Kidney (tissue), 13 donors: ENCODE measurements at regions not wholly inside any gene's neighbourhood (a gene's known extent, or its start where the extent isn't known, plus 50 kb on each side); places are given as distances from the start of the nearest gene placed in this dataset.

ENCODE experiments used
- DNase-seq, 5 donors: peaks; one replicate each; pipeline ENCODE4 v3.0.0-alpha.2; 2013 to 2020
- FAIRE-seq: peaks from 2 replicates; lab custom pipeline; 2012; peaks lifted over from hg19 to GRCh38; lab: Jason Lieb, UNC
- H3K27ac ChIP-seq, 2 donors: one replicate each; pipeline ENCODE4 v1.7.0; 2013; ENCODE audit warnings: low read depth in 2 of 2, low read length in 2 of 2, inconsistent platforms in 1 of 2
- H3K27me3 ChIP-seq: one replicate; pipeline ENCODE4 v1.7.1; 2013; ENCODE audit warnings: low read length, inconsistent platforms; ENCODE audit not compliant: control insufficient read depth, insufficient read depth
- H3K36me3 ChIP-seq, 3 donors: one replicate each; pipeline versions ENCODE4 v1.7.0 to v1.7.1; 2013; ENCODE audit warnings: low read length in 3 of 3, control low read depth in 1 of 3, inconsistent platforms in 1 of 3; ENCODE audit not compliant: insufficient read depth in 3 of 3, control insufficient read depth in 2 of 3
- H3K4me1 ChIP-seq, 3 donors: one replicate each; pipeline versions ENCODE4 v1.7.0 to v1.7.1; 2013; ENCODE audit warnings: low read length in 3 of 3, inconsistent platforms in 1 of 3, low read depth in 1 of 3; ENCODE audit not compliant: control insufficient read depth in 2 of 3, insufficient read depth in 2 of 3
- H3K4me3 ChIP-seq, 3 donors: one replicate each; pipeline versions ENCODE4 v1.7.0 to v1.8.1; 2013; ENCODE audit warnings: low read length in 3 of 3, control low read depth in 1 of 3, inconsistent platforms in 1 of 3
- H3K9ac ChIP-seq, 3 donors: one replicate each; pipeline versions ENCODE4 v1.7.0 to v1.7.1; 2013; ENCODE audit warnings: low read length in 3 of 3, control low read depth in 1 of 3, inconsistent platforms in 1 of 3
- H3K9me3 ChIP-seq, 3 donors: one replicate each; pipeline versions ENCODE4 v1.7.0 to v1.7.1; 2013; ENCODE audit warnings: low read length in 3 of 3, control low read depth in 1 of 3, inconsistent platforms in 1 of 3; ENCODE audit not compliant: control insufficient read depth in 2 of 3, insufficient read depth in 1 of 3
- intact Hi-C: fragments of 100-400 bp; cut with DNase I; formaldehyde crosslinking; loops from one replicate; pipeline ENCODE4 v1.11.1; 2022
- TF ChIP-seq, protein P1 (sequence below): IDR thresholded peaks from 3 replicates; pipeline ENCODE4 v1.5.1; 2012; ENCODE audit warnings: mild to moderate bottlenecking, moderate library complexity, borderline replicate concordance; ENCODE audit not compliant: insufficient read depth; ENCODE audit errors: extremely low read depth
- donor health status: control.
- donor health status: control.
- donor health status: control.
- donor health status: control.
- donor health status: control.
- donor health status: DM: yes; HTN: yes; CAD: no.
- donor health status: Normal renal cell carcinoma (clear cell type).

DNA sequence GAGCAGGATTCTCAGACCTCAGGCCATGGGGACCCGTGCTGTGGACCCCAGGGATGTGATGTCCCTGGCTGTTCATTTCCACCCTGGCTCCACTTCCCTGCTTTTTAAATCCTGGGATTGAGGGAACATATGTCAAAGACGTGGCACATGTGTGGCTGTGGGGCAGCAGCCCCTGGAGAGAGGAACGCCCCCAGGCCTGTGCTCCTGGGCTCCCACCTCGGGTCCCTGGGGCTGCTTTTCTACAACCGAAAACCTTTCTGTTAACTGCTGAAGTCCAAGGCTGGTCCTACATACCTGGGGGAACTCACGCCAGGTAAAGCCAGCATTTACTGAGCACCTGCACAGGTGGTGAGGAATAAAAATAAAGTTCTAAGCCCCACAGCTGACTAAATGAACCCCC lies 102.3 kb upstream of the FRMD1 start:
- FAIRE-seq (no peak), DNase-seq (peak in 1 of 5 donors; percentile 8)
- Histone ChIP-seq H3K9me3 (no peaks in the 10 kb centered on the region), H3K36me3 (no peaks in the 10 kb centered on the region), H3K4me1 (no peaks in the 10 kb centered on the region), H3K4me3 (no peak overlapping the region), H3K9ac (no peak overlapping the region), H3K27ac (no peak overlapping the region), H3K27me3 (no peaks in the 10 kb centered on the region)
- intact Hi-C loops, result no loop called here
- TF ChIP-seq, protein P1, sequence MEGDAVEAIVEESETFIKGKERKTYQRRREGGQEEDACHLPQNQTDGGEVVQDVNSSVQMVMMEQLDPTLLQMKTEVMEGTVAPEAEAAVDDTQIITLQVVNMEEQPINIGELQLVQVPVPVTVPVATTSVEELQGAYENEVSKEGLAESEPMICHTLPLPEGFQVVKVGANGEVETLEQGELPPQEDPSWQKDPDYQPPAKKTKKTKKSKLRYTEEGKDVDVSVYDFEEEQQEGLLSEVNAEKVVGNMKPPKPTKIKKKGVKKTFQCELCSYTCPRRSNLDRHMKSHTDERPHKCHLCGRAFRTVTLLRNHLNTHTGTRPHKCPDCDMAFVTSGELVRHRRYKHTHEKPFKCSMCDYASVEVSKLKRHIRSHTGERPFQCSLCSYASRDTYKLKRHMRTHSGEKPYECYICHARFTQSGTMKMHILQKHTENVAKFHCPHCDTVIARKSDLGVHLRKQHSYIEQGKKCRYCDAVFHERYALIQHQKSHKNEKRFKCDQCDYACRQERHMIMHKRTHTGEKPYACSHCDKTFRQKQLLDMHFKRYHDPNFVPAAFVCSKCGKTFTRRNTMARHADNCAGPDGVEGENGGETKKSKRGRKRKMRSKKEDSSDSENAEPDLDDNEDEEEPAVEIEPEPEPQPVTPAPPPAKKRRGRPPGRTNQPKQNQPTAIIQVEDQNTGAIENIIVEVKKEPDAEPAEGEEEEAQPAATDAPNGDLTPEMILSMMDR, result no peak

DNA sequence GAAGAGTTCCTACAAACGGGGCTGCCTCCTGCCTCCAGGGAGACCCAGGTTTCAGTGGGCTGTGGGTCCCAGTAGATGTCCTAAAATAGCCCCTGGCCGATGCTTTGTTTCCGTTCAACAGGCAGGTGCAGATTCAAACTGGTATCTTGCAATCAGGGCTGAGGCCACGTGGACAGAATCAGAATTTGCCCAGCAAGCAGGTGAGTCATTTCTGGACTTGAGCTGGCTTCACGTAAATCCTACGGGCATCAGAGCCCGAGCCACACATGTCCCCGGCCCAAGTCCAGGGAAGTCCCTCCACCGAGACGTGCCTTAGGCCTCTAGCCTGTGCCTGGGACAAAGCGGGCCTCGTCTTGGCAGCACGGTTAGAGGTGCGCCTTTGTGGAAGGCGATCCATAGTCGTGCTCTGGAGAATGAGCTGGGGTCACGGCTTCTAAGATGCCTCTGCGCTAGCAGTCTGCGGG lies 101.6 kb upstream of the FRMD1 start:
- Histone ChIP-seq H3K27ac (no peak overlapping the region), H3K36me3 (no peaks in the 10 kb centered on the region), H3K9ac (no peak overlapping the region), H3K9me3 (no peaks in the 10 kb centered on the region), H3K4me1 (no peaks in the 10 kb centered on the region), H3K27me3 (no peaks in the 10 kb centered on the region), H3K4me3 (no peak overlapping the region)
- TF ChIP-seq, protein P1, result no peak
- intact Hi-C loops, result no loop called here
- DNase-seq (peak in 3 of 5 donors; percentile 11 to 42 (median 41)), FAIRE-seq (no peak)

DNA sequence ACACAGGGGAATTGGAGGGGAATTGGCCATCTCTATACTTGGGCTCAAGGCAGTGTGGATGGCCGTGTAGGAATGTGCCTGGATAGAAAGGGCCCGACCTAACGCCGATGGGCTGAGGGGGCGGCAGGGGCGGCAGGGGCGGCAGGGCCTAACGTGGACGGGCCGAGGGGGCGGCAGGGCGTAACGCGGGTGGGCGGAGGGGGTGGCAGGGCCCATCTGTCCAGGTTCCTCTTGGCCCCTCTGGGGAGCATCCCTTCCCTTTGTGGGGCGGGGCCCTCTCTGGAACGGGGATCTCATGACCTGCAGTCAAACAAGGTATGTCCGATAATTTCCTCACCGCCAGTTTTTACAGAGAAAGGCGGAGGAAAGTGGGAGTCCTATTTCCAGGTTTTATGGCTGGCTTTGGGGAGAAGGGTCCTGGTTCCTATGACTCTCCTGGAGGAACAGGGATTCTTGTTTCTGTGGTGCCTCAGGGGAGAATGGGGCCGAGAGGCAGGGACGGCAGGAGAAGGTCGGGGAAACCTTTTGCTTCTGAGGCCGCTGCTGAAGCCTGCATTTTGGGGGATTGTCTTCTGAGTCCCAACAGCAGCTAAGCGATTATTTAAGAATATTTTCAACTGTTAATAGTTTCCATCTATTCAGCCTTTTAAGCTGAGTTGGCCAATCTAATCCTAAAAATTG lies 100.8 kb upstream of the FRMD1 start:
- H3K9me3 ChIP-seq, result no peaks in the 10 kb centered on the region
- no peak overlapping the region for H3K9ac ChIP-seq
- peak in 2 of 5 donors; percentile 4 to 46 for DNase-seq
- H3K4me3 ChIP-seq, result no peak overlapping the region
- no peaks in the 10 kb centered on the region for H3K27me3 ChIP-seq
- H3K27ac ChIP-seq, result no peak overlapping the region
- H3K36me3 ChIP-seq, result no peaks in the 10 kb centered on the region
- H3K4me1 ChIP-seq, result no peaks in the 10 kb centered on the region
- TF ChIP-seq, protein P1, result no peak
- intact Hi-C loops, result no loop called here
- no peak for FAIRE-seq

DNA sequence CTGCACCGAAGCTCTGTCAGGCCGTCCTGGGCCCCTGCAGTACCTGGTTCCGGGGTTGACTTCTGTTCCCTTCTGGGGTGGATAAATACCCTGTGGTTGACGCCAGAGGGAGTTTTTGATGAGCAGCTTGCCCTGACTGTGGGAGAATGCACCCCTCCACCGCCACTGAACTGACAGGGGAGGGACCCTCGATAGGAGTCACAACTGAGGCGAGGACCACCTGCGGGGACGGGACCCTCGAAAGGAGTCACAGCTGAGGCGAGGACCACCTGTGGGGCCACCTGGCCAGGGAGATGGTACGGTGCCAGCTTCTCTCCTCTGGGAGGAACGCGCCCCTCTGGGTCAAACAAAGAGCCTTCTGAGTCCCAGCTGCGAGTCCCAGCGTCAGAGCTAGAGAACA lies 100.1 kb upstream of the FRMD1 start:
- Histone ChIP-seq H3K9me3 (no peaks in the 10 kb centered on the region), H3K27ac (no peak overlapping the region), H3K9ac (no peak overlapping the region), H3K36me3 (no peaks in the 10 kb centered on the region), H3K4me1 (no peaks in the 10 kb centered on the region), H3K4me3 (no peak overlapping the region), H3K27me3 (no peaks in the 10 kb centered on the region)
- TF ChIP-seq, protein P1, result no peak
- FAIRE-seq (no peak), DNase-seq (peak in 2 of 5 donors; percentile 8 to 56)
- intact Hi-C loops, result no loop called here
